WERI-Rb-1 (cell line): ENCODE measurements at regions not wholly inside any gene's neighbourhood (a gene's known extent, or its start where the extent isn't known, plus 50 kb on each side); places are given as distances from the start of the nearest gene placed in this dataset.

Experiments used
- DNase-seq: peaks from one replicate; pipeline ENCODE4 v3.0.0-alpha.2; 2020
- H3K27ac ChIP-seq: fragments of 250-450 bp; sonication (Bioruptor Pico); 2 replicates; pipeline ENCODE4 v1.5.1; 2020; ENCODE audit warnings: mild to moderate bottlenecking, moderate library complexity
- H3K27me3 ChIP-seq: fragments of 250-450 bp; sonication (Bioruptor Pico); 2 replicates; pipeline ENCODE4 v1.5.1; 2021; ENCODE audit warnings: mild to moderate bottlenecking, low read depth, moderate library complexity; ENCODE audit not compliant: insufficient read depth, severe bottlenecking
- H3K36me3 ChIP-seq: fragments of 250-450 bp; sonication (Bioruptor Pico); 2 replicates; pipeline ENCODE4 v1.5.1; 2020; ENCODE audit warnings: mild to moderate bottlenecking, moderate library complexity
- H3K4me3 ChIP-seq: 2 replicates; pipeline ENCODE4 v1.5.1; 2011; ENCODE audit warnings: low read depth, mild to moderate bottlenecking, control low read depth, low read length
- H3K9me3 ChIP-seq: fragments of 250-450 bp; sonication (Bioruptor Pico); 2 replicates; pipeline ENCODE4 v1.5.1; 2021; ENCODE audit warnings: mild to moderate bottlenecking, moderate library complexity; ENCODE audit not compliant: severe bottlenecking
- CTCF ChIP-seq: IDR thresholded peaks from 2 replicates; pipeline ENCODE4 v1.5.1; 2011; ENCODE audit warnings: low read depth, mild to moderate bottlenecking, control low read depth, inconsistent platforms, low read length

GRCh38 chr16:65641049-65641761 lies 519.3 kb upstream of the CDH11 start:
- TF ChIP-seq CTCF: no peak
- H3K4me3 ChIP-seq: no peak overlapping the region
- H3K27me3 ChIP-seq: no peaks in the 10 kb centered on the region
- no peaks in the 10 kb centered on the region for H3K36me3 ChIP-seq
- no peak overlapping the region for H3K27ac ChIP-seq
- DNase-seq: no peak
- H3K9me3 ChIP-seq: no peaks in the 10 kb centered on the region

- DNase-seq: no peak
- H3K27ac ChIP-seq: no peak overlapping the region
- no peak overlapping the region for H3K4me3 ChIP-seq
- H3K9me3 ChIP-seq: no peaks in the 10 kb centered on the region
- H3K36me3 ChIP-seq: no peaks in the 10 kb centered on the region
- H3K27me3 ChIP-seq: no peaks in the 10 kb centered on the region
- TF ChIP-seq CTCF: no peak
These were observed 513.0 kb upstream of the CDH11 start for GRCh38 chr16:65634833-65635232.

GRCh38 chr16:65634291-65634690 lies 512.4 kb upstream of the CDH11 start:
- no peak for TF ChIP-seq CTCF
- no peak overlapping the region for H3K27ac ChIP-seq
- H3K4me3 ChIP-seq: no peak overlapping the region
- H3K36me3 ChIP-seq: no peaks in the 10 kb centered on the region
- DNase-seq: no peak
- H3K27me3 ChIP-seq: no peaks in the 10 kb centered on the region
- H3K9me3 ChIP-seq: no peaks in the 10 kb centered on the region

- Histone ChIP-seq H3K4me3 (no peak overlapping the region), H3K27me3 (no peaks in the 10 kb centered on the region), H3K9me3 (no peaks in the 10 kb centered on the region), H3K36me3 (no peaks in the 10 kb centered on the region), H3K27ac (no peak overlapping the region)
- no peak for DNase-seq
- TF ChIP-seq CTCF: no peak
These were observed 502.8 kb upstream of the CDH11 start for GRCh38 chr16:65624666-65625065.

GRCh38 chr16:65624229-65624628 lies 502.4 kb upstream of the CDH11 start:
- H3K36me3 ChIP-seq: no peaks in the 10 kb centered on the region

More at GRCh38 chr16:65624229-65624628, 502.4 kb upstream of the CDH11 start:
- Histone ChIP-seq H3K4me3 (no peak overlapping the region), H3K27me3 (no peaks in the 10 kb centered on the region), H3K9me3 (no peaks in the 10 kb centered on the region), H3K27ac (no peak overlapping the region)
- TF ChIP-seq CTCF: no peak
- DNase-seq: no peak
